H9 (cell line): ENCODE measurements at regions not wholly inside any gene's neighbourhood (a gene's known extent, or its start where the extent isn't known, plus 50 kb on each side); places are given as distances from the start of the nearest gene placed in this dataset.

Experiments used
- DNase-seq: peaks from one replicate; pipeline ENCODE4 v3.0.0-alpha.2; 2017
- H2AFZ ChIP-seq: one replicate; pipeline ENCODE4 v1.6.1; 2013; ENCODE audit warnings: mild to moderate bottlenecking, low read length, control low read depth, moderate library complexity
- H2AK5ac ChIP-seq: 2 replicates; pipeline ENCODE4 v1.6.1; 2013; ENCODE audit warnings: low read length, control low read depth, mixed read lengths; ENCODE audit not compliant: insufficient read length
- H2BK120ac ChIP-seq: one replicate; pipeline ENCODE4 v1.6.1; 2013; ENCODE audit warnings: low read depth, mild to moderate bottlenecking, low read length, control low read depth, inconsistent platforms; ENCODE audit not compliant: poor library complexity, severe bottlenecking
- H2BK12ac ChIP-seq: 2 replicates; pipeline ENCODE4 v1.6.1; 2013; ENCODE audit warnings: low read length, control low read depth, mixed read lengths, low read depth; ENCODE audit not compliant: insufficient read length
- H2BK15ac ChIP-seq: 2 replicates; pipeline ENCODE4 v1.6.1; 2013; ENCODE audit warnings: low read depth, low read length, control low read depth
- H2BK20ac ChIP-seq: one replicate; pipeline ENCODE4 v1.6.1; 2013; ENCODE audit warnings: low read depth, mild to moderate bottlenecking, low read length, control low read depth, inconsistent platforms; ENCODE audit not compliant: poor library complexity, severe bottlenecking
- H2BK5ac ChIP-seq: 2 replicates; pipeline ENCODE4 v1.6.1; 2013; ENCODE audit warnings: low read length, control low read depth, mixed read lengths; ENCODE audit not compliant: insufficient read length
- H3K14ac ChIP-seq: 2 replicates; pipeline ENCODE4 v1.6.1; 2013; ENCODE audit warnings: low read length, control low read depth; ENCODE audit not compliant: insufficient read depth
- H3K18ac ChIP-seq: 2 replicates; pipeline ENCODE4 v1.6.1; 2013; ENCODE audit warnings: low read depth, mild to moderate bottlenecking, mixed read lengths, low read length, control low read depth; ENCODE audit not compliant: insufficient read length
- H3K23ac ChIP-seq: 2 replicates; pipeline ENCODE4 v1.6.1; 2013; ENCODE audit warnings: low read length, control low read depth, mixed read lengths, low read depth; ENCODE audit not compliant: insufficient read length
- H3K23me2 ChIP-seq: 2 replicates; pipeline ENCODE4 v1.6.1; 2013; ENCODE audit warnings: low read depth, mild to moderate bottlenecking, mixed read lengths, low read length, control low read depth; ENCODE audit not compliant: insufficient read length, poor library complexity, severe bottlenecking
- H3K27ac ChIP-seq: 2 replicates; pipeline ENCODE4 v1.5.1; 2013; ENCODE audit warnings: low read length, control low read depth, mixed read lengths, low read depth; ENCODE audit not compliant: insufficient read length
- H3K27me3 ChIP-seq: 2 replicates; pipeline ENCODE4 v1.6.1; 2013; ENCODE audit warnings: low read length, control low read depth, inconsistent platforms; ENCODE audit not compliant: insufficient read depth
- H3K4ac ChIP-seq: 2 replicates; pipeline ENCODE4 v1.6.1; 2013; ENCODE audit warnings: low read depth, mild to moderate bottlenecking, control low read depth, inconsistent platforms, low read length, moderate library complexity
- H3K4me1 ChIP-seq: 2 replicates; pipeline ENCODE4 v1.6.1; 2013; ENCODE audit warnings: low read length, control low read depth, inconsistent platforms; ENCODE audit not compliant: insufficient read depth
- H3K4me2 ChIP-seq: 2 replicates; pipeline ENCODE4 v1.6.1; 2013; ENCODE audit warnings: low read length, control low read depth, mixed read lengths; ENCODE audit not compliant: insufficient read length, insufficient read depth
- H3K56ac ChIP-seq: 2 replicates; pipeline ENCODE4 v1.6.1; 2013; ENCODE audit warnings: low read depth, mild to moderate bottlenecking, mixed read lengths, low read length, control low read depth; ENCODE audit not compliant: insufficient read length
- H3K79me1 ChIP-seq: 2 replicates; pipeline ENCODE4 v1.6.1; 2013; ENCODE audit warnings: low read depth, mild to moderate bottlenecking, moderate library complexity, low read length, control low read depth, inconsistent platforms; ENCODE audit not compliant: insufficient read depth, poor library complexity, severe bottlenecking
- H3K79me2 ChIP-seq: 2 replicates; pipeline ENCODE4 v1.6.1; 2013; ENCODE audit warnings: low read length, control low read depth, inconsistent platforms; ENCODE audit not compliant: insufficient read depth
- H3K9ac ChIP-seq: 2 replicates; pipeline ENCODE4 v1.6.1; 2013; ENCODE audit warnings: low read length, control low read depth, mixed read lengths; ENCODE audit not compliant: insufficient read length; ENCODE audit errors: extremely low read depth
- H3K9me3 ChIP-seq: one replicate; pipeline ENCODE4 v1.6.1; 2013; ENCODE audit warnings: low read depth, low read length, inconsistent platforms; ENCODE audit not compliant: control insufficient read depth
- H3T11ph ChIP-seq: one replicate; pipeline ENCODE4 v1.6.1; 2013; ENCODE audit warnings: mild to moderate bottlenecking, low read length, control low read depth, inconsistent platforms
- H4K20me1 ChIP-seq: one replicate; pipeline ENCODE4 v1.6.1; 2013; ENCODE audit not compliant: control insufficient read depth, insufficient read length, insufficient read depth
- H4K5ac ChIP-seq: 2 replicates; pipeline ENCODE4 v1.6.1; 2013; ENCODE audit warnings: low read depth, mild to moderate bottlenecking, mixed read lengths, low read length, control low read depth; ENCODE audit not compliant: insufficient read length
- H4K8ac ChIP-seq: replicated peaks from 2 replicates; pipeline ENCODE4 v1.6.1; 2013; ENCODE audit warnings: low read length, control low read depth, mixed read lengths, low read depth; ENCODE audit not compliant: insufficient read length
- H4K91ac ChIP-seq: 2 replicates; pipeline ENCODE4 v1.6.1; 2013; ENCODE audit warnings: low read depth, mild to moderate bottlenecking, moderate library complexity, mixed read lengths, low read length, control low read depth; ENCODE audit not compliant: insufficient read length
- H3K27ac Mint-ChIP-seq, 3 experiments: 2 replicates in 2 of 3; 3 replicates in 1 of 3; pipeline ENCODE4 v1.8.0; 2020 to 2021; ENCODE audit warnings: mixed read lengths in 3 of 3, mild to moderate bottlenecking in 1 of 3, moderate library complexity in 1 of 3
- H3K27me3 Mint-ChIP-seq: 2 replicates; pipeline ENCODE4 v1.8.0; 2021; ENCODE audit warnings: low read depth, mild to moderate bottlenecking, moderate library complexity, mixed read lengths
- H3K36me3 Mint-ChIP-seq, 3 experiments: 2 replicates in 2 of 3; 3 replicates in 1 of 3; pipeline ENCODE4 v1.8.0; 2020 to 2021; ENCODE audit warnings: low read depth in 3 of 3, mixed read lengths in 3 of 3; ENCODE audit not compliant: insufficient read depth in 1 of 3
- H3K4me1 Mint-ChIP-seq, 2 experiments: 2 replicates each; pipeline ENCODE4 v1.8.0; 2020; ENCODE audit warnings: mixed read lengths in 2 of 2
- H3K4me3 Mint-ChIP-seq, 2 experiments: 2 replicates in 1 of 2; 3 replicates in 1 of 2; pipeline ENCODE4 v1.8.0; 2020 to 2021; ENCODE audit warnings: mild to moderate bottlenecking in 2 of 2, mixed read lengths in 2 of 2, moderate library complexity in 1 of 2
- H3K9me3 Mint-ChIP-seq, 2 experiments: 2 replicates in 1 of 2; 3 replicates in 1 of 2; pipeline ENCODE4 v1.8.0; 2020; ENCODE audit warnings: mild to moderate bottlenecking in 2 of 2, mixed read lengths in 2 of 2, moderate library complexity in 1 of 2
- CTCF ChIP-seq: fragments of 200-600 bp; sonication (generic); conservative IDR thresholded peaks from 3 replicates; pipeline ENCODE4 v1.8.0; 2021; ENCODE audit warnings: antibody characterized with exemption, mild to moderate bottlenecking

- Histone ChIP-seq H2AK5ac (no peak overlapping the region), H3K56ac (no peak overlapping the region), H3K9ac (no peak overlapping the region), H2BK120ac (no peak overlapping the region), H2BK12ac (no peak overlapping the region), H4K91ac (no peak overlapping the region), H2BK5ac (no peak overlapping the region), H2BK15ac (no peak overlapping the region), H4K5ac (no peak overlapping the region), H3K9me3 (no peaks in the 10 kb centered on the region), H2BK20ac (no peak overlapping the region), H3K14ac (no peak overlapping the region), H3K23me2 (no peaks in the 10 kb centered on the region), H4K20me1 (no peaks in the 10 kb centered on the region), H3K27ac (no peak overlapping the region), H3K18ac (no peak overlapping the region), H4K8ac (no peak overlapping the region), H3K79me1 (no peaks in the 10 kb centered on the region), H3K4ac (no peak overlapping the region), H3K23ac (no peak overlapping the region), H3K4me2 (no peak overlapping the region), H3T11ph (no peak overlapping the region), H3K27me3 (no peaks in the 10 kb centered on the region), H3K79me2 (no peaks in the 10 kb centered on the region), H3K4me1 (no peaks in the 10 kb centered on the region), H2AFZ (no peak overlapping the region)
- Mint-ChIP-seq H3K27me3 (no peaks in the 10 kb centered on the region; the same call in 1 of the 2 replicates), H3K4me1 (no peaks in the 10 kb centered on the region), H3K36me3 (peaks cover 3 to 11% (median 3%) of the 10 kb centered on the region in 3 experiments; a peak in 4 of 7 replicates), H3K9me3 (peaks cover 6 to 10% of the 10 kb centered on the region in 2 experiments; a peak in 4 of 5 replicates), H3K27ac (no peak overlapping the region), H3K4me3 (no peak overlapping the region)
- TF ChIP-seq CTCF = no peak
- no peak for DNase-seq
Observed at GRCh38 chr7:89958525-89959068, 195.7 kb upstream of the STEAP1 start.
